Hematopoietic multipotent progenitor cell treated with erythropoietin and hydrocortisone succinate and interleukin-3 and kit ligand, for 6 days (in vitro differentiated cells): ENCODE measurements at regions not wholly inside any gene's neighbourhood (a gene's known extent, or its start where the extent isn't known, plus 50 kb on each side); places are given as distances from the start of the nearest gene placed in this dataset.
"Not testable (repeated sequence)": the region's sequence is repeated elsewhere in the genome, so short reads cannot be mapped to it uniquely, and the experiment has no call there.

Experiments used
- DNase-seq: peaks from one replicate; pipeline ENCODE4 v3.0.0-alpha.2; 2015

- no peak for DNase-seq
Observed at GRCh38 chr6:141131616-141132015, 1001.1 kb upstream of the GJE1 start.

GRCh38 chr6:141123497-141123896 is 1009.2 kb upstream of the GJE1 start:
- no peak for DNase-seq

- no peak for DNase-seq
Observed at GRCh38 chr6:141123049-141123448, 1009.7 kb upstream of the GJE1 start.

GRCh38 chr6:141118991-141119390 is 1013.7 kb upstream of the GJE1 start:
- no peak for DNase-seq

- DNase-seq, result no peak
Observed at GRCh38 chr6:141117874-141118273, 1014.9 kb upstream of the GJE1 start.

- no peak for DNase-seq
Observed at GRCh38 chr6:141110481-141110880, 1022.2 kb upstream of the GJE1 start.

- DNase-seq, result no peak
Observed at GRCh38 chr6:141107591-141108160, 1025.0 kb upstream of the GJE1 start.

GRCh38 chr6:141105481-141105880 is 1027.2 kb upstream of the GJE1 start:
- DNase-seq, result no peak

- no peak for DNase-seq
Observed at GRCh38 chr6:141103246-141103645, 1029.5 kb upstream of the GJE1 start.

- DNase-seq, result no peak
Observed at GRCh38 chr6:141097471-141097870, 1035.3 kb upstream of the GJE1 start.

GRCh38 chr6:141095308-141095707 is 1037.4 kb upstream of the GJE1 start:
- no peak for DNase-seq

- no peak for DNase-seq
Observed at GRCh38 chr6:141088171-141088570, 1044.6 kb upstream of the GJE1 start.

- DNase-seq, result peak; percentile 45
Observed at GRCh38 chr6:141077355-141078333, 1055.1 kb upstream of the GJE1 start.

- no peak for DNase-seq
Observed at GRCh38 chr6:141057761-141058160, 1075.0 kb upstream of the GJE1 start.

GRCh38 chr6:141056945-141057625 is 1075.6 kb upstream of the GJE1 start:
- DNase-seq, result peak; percentile 11

GRCh38 chr6:141050471-141050870 is 1082.3 kb upstream of the GJE1 start:
- peak; percentile 11 for DNase-seq

GRCh38 chr6:141048451-141048850 is 1084.3 kb upstream of the GJE1 start:
- DNase-seq, result no peak

- DNase-seq, result not testable (repeated sequence)
Observed at GRCh38 chr6:141046496-141046895, 1086.2 kb upstream of the GJE1 start.

- no peak for DNase-seq
Observed at GRCh38 chr6:141041596-141042087, 1091.1 kb upstream of the GJE1 start.

- DNase-seq, result no peak
Observed at GRCh38 chr6:141035312-141036200, 1097.2 kb upstream of the GJE1 start.

- no peak for DNase-seq
Observed at GRCh38 chr6:141033101-141033500, 1099.6 kb upstream of the GJE1 start.

GRCh38 chr6:141029908-141030307 is 1102.8 kb upstream of the GJE1 start:
- no peak for DNase-seq
